BLaER1 (cell line): ENCODE measurements at regions not wholly inside any gene's neighbourhood (a gene's known extent, or its start where the extent isn't known, plus 50 kb on each side); places are given as distances from the start of the nearest gene placed in this dataset.

ENCODE experiments used
- H3K27ac ChIP-seq: shearing (Covaris generic); formaldehyde crosslinking; 2 replicates; pipeline ENCODE4 v1.8.1; 2022
- H3K27me3 ChIP-seq: shearing (Covaris generic); formaldehyde crosslinking; 2 replicates; pipeline ENCODE4 v1.8.1; 2022
- H3K36me3 ChIP-seq: shearing (Covaris generic); formaldehyde crosslinking; 2 replicates; pipeline ENCODE4 v1.8.1; 2022
- H3K4me1 ChIP-seq: shearing (Covaris generic); formaldehyde crosslinking; 2 replicates; pipeline ENCODE4 v1.8.1; 2022
- H3K4me2 ChIP-seq: shearing (Covaris generic); formaldehyde crosslinking; 2 replicates; pipeline ENCODE4 v1.8.1; 2022
- H3K4me3 ChIP-seq: shearing (Covaris generic); formaldehyde crosslinking; 2 replicates; pipeline ENCODE4 v1.8.1; 2022
- H3K9ac ChIP-seq: shearing (Covaris generic); formaldehyde crosslinking; 2 replicates; pipeline ENCODE4 v1.8.1; 2022
- H3K9me3 ChIP-seq: shearing (Covaris generic); formaldehyde crosslinking; 2 replicates; pipeline ENCODE4 v1.8.1; 2022
- H4K20me1 ChIP-seq: shearing (Covaris generic); formaldehyde crosslinking; 2 replicates; pipeline ENCODE4 v1.8.1; 2022
- Cebpa-rat ChIP-seq: shearing (Covaris generic); IDR thresholded peaks from 2 replicates; pipeline ENCODE4 v1.8.1; 2022

GRCh38 chr11:45058647-45058950 lies 87.8 kb upstream of the PRDM11 start:
- Histone ChIP-seq H3K4me2 (peak overlapping the region; percentile 16), H4K20me1 (no peaks in the 10 kb centered on the region), H3K27me3 (no peaks in the 10 kb centered on the region), H3K4me1 (peaks cover 53% of the 10 kb centered on the region), H3K9me3 (peaks cover 9% of the 10 kb centered on the region), H3K4me3 (no peak overlapping the region), H3K36me3 (no peaks in the 10 kb centered on the region), H3K9ac (no peak overlapping the region), H3K27ac (no peak overlapping the region)
- TF ChIP-seq Cebpa-rat: no peak

GRCh38 chr11:45060707-45061106 lies 85.7 kb upstream of the PRDM11 start:
- Histone ChIP-seq H4K20me1 (no peaks in the 10 kb centered on the region), H3K4me2 (no peak overlapping the region), H3K9me3 (peaks cover 30% of the 10 kb centered on the region), H3K36me3 (no peaks in the 10 kb centered on the region), H3K4me1 (peaks cover 39% of the 10 kb centered on the region), H3K27ac (no peak overlapping the region), H3K9ac (no peak overlapping the region), H3K4me3 (no peak overlapping the region), H3K27me3 (no peaks in the 10 kb centered on the region)
- TF ChIP-seq Cebpa-rat: no peak

- no peak for TF ChIP-seq Cebpa-rat
- Histone ChIP-seq H3K27ac (no peak overlapping the region), H3K4me2 (no peak overlapping the region), H3K4me3 (no peak overlapping the region), H4K20me1 (no peaks in the 10 kb centered on the region), H3K4me1 (peaks cover 43% of the 10 kb centered on the region), H3K27me3 (no peaks in the 10 kb centered on the region), H3K9me3 (peaks cover 36% of the 10 kb centered on the region), H3K9ac (no peak overlapping the region), H3K36me3 (no peaks in the 10 kb centered on the region)
Measured at GRCh38 chr11:45061641-45062040, 84.8 kb upstream of the PRDM11 start.

GRCh38 chr11:45062115-45062514 lies 84.3 kb upstream of the PRDM11 start:
- H3K27me3 ChIP-seq: no peaks in the 10 kb centered on the region

GRCh38 chr11:45062974-45063635 lies 83.3 kb upstream of the PRDM11 start:
- Histone ChIP-seq H3K4me3 (no peak overlapping the region), H3K36me3 (no peaks in the 10 kb centered on the region), H3K27ac (no peak overlapping the region), H3K9me3 (peaks cover 41% of the 10 kb centered on the region), H3K9ac (no peak overlapping the region), H4K20me1 (no peaks in the 10 kb centered on the region), H3K27me3 (no peaks in the 10 kb centered on the region), H3K4me1 (peaks cover 50% of the 10 kb centered on the region), H3K4me2 (no peak overlapping the region)
- TF ChIP-seq Cebpa-rat: no peak

More at GRCh38 chr11:45062115-45062514, 84.3 kb upstream of the PRDM11 start:
- Histone ChIP-seq H4K20me1 (no peaks in the 10 kb centered on the region), H3K4me2 (no peak overlapping the region), H3K9me3 (peaks cover 40% of the 10 kb centered on the region), H3K36me3 (no peaks in the 10 kb centered on the region), H3K27ac (no peak overlapping the region), H3K4me1 (peaks cover 47% of the 10 kb centered on the region), H3K4me3 (no peak overlapping the region), H3K9ac (no peak overlapping the region)
- TF ChIP-seq Cebpa-rat: no peak

GRCh38 chr11:45063669-45064068 lies 82.8 kb upstream of the PRDM11 start:
- no peaks in the 10 kb centered on the region for H3K36me3 ChIP-seq
- peaks cover 41% of the 10 kb centered on the region for H3K9me3 ChIP-seq
- H4K20me1 ChIP-seq: no peaks in the 10 kb centered on the region
- H3K4me2 ChIP-seq: no peak overlapping the region
- peaks cover 50% of the 10 kb centered on the region for H3K4me1 ChIP-seq
- no peak overlapping the region for H3K27ac ChIP-seq
- TF ChIP-seq Cebpa-rat: no peak
- H3K27me3 ChIP-seq: no peaks in the 10 kb centered on the region
- H3K4me3 ChIP-seq: no peak overlapping the region
- no peak overlapping the region for H3K9ac ChIP-seq

GRCh38 chr11:45067966-45068365 lies 78.5 kb upstream of the PRDM11 start:
- Histone ChIP-seq H3K27me3 (no peaks in the 10 kb centered on the region), H3K27ac (0 out of 2 replicates have a peak overlapping the region, but pooled peaks have one; percentile 14), H3K9ac (no peak overlapping the region), H3K9me3 (peaks cover 38% of the 10 kb centered on the region), H3K36me3 (no peaks in the 10 kb centered on the region), H3K4me3 (no peak overlapping the region), H3K4me2 (peak overlapping the region; percentile 45), H3K4me1 (peaks cover 69% of the 10 kb centered on the region), H4K20me1 (no peaks in the 10 kb centered on the region)
- no peak for TF ChIP-seq Cebpa-rat

GRCh38 chr11:45071232-45071631 lies 75.2 kb upstream of the PRDM11 start:
- Histone ChIP-seq H3K9ac (no peak overlapping the region), H3K4me2 (peak overlapping the region; percentile 82), H3K4me3 (no peak overlapping the region), H3K36me3 (no peaks in the 10 kb centered on the region), H3K27me3 (no peaks in the 10 kb centered on the region), H4K20me1 (no peaks in the 10 kb centered on the region), H3K9me3 (peaks cover 9% of the 10 kb centered on the region), H3K4me1 (peaks cover 91% of the 10 kb centered on the region), H3K27ac (peak overlapping the region; percentile 57)
- no peak for TF ChIP-seq Cebpa-rat

GRCh38 chr11:45073685-45074141 lies 72.7 kb upstream of the PRDM11 start:
- H3K4me3 ChIP-seq: peak overlapping the region; percentile 26; the same call in 1 of the 2 replicates
- H4K20me1 ChIP-seq: no peaks in the 10 kb centered on the region
- peaks cover 91% of the 10 kb centered on the region for H3K4me1 ChIP-seq
- H3K9me3 ChIP-seq: no peaks in the 10 kb centered on the region
- TF ChIP-seq Cebpa-rat: no peak
- no peaks in the 10 kb centered on the region for H3K27me3 ChIP-seq
- H3K36me3 ChIP-seq: no peaks in the 10 kb centered on the region
- H3K9ac ChIP-seq: peak overlapping the region; percentile 73
- H3K4me2 ChIP-seq: peak overlapping the region; percentile 82
- peak overlapping the region; percentile 88 for H3K27ac ChIP-seq

- Histone ChIP-seq H3K27me3 (no peaks in the 10 kb centered on the region), H3K4me3 (no peak overlapping the region), H3K36me3 (no peaks in the 10 kb centered on the region), H3K27ac (peak overlapping the region; percentile 88), H3K9me3 (no peaks in the 10 kb centered on the region), H3K4me2 (peak overlapping the region; percentile 82), H3K9ac (no peak overlapping the region), H4K20me1 (no peaks in the 10 kb centered on the region), H3K4me1 (peaks cover 100% of the 10 kb centered on the region)
- TF ChIP-seq Cebpa-rat: no peak
Measured at GRCh38 chr11:45075519-45075918, 70.9 kb upstream of the PRDM11 start.
